ENCODE measurements at regions not wholly inside any gene's neighbourhood (a gene's known extent, or its start where the extent isn't known, plus 50 kb on each side); places are given as distances from the start of the nearest gene placed in this dataset.

DNA sequence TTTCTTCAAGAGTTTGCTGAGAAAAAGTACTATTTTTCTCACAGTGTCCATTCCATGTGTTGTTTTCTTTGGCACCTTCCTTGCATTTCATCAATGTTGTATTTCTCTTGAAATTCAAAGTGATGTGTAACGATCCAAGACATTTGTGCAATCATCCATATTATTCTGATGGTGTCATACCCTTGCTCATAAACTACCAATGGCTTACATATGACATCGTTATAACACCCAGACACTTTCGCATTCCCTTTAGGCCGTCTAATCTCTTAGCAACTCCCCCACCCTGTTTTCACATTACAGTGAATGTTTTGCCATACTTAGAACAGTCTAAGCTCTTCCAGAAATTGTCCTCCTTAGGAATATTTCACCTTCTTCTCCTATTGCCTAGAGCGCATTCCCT is 1779.0 kb downstream of the PCDH7 start:
- FAIRE-seq, result no peak

- FAIRE-seq, result no peak
Measured at GRCh38 chr4:32503241-32503640, 1783.1 kb downstream of the PCDH7 start.

DNA sequence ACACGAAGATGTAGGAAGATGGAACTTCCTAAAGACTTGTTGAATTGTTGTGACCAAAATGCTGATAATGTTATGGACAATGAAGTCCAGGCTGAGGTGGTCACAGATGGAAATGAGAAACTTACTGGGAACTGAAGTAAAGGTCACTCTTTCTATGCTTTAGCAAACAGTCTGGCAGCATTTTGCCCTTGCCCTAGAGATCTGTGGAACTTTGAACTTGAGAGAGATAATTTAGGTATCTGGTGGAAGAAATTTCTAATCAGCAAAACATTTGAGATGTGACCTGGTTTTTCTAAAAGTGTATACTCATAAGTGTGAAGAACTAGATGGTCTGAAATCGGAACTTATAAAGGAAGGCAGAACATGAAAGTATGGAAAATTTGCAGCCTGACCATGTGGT is 1785.9 kb downstream of the PCDH7 start:
- FAIRE-seq, result no peak

- no peak for FAIRE-seq
Measured at GRCh38 chr4:32519060-32519459, 1798.9 kb downstream of the PCDH7 start.

DNA sequence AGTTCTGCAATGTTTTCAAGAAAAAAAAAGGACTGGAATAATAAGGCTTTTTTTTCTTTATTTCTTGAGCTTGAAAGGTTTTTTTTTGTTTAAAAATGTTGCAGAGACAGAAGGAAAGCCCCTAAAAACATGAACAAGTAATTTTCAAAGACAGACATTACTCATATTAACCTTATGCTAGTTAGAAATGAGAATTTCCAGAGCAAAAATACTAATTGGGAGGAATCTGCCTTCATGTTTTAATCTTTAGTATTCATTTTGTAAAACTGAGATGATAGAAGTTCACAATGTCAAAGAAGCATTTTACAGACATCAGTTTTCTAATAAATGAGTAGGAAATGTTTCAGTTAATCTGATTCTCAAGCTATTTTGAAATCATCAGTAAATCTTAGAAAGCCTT is 1805.3 kb downstream of the PCDH7 start:
- FAIRE-seq, result no peak

DNA sequence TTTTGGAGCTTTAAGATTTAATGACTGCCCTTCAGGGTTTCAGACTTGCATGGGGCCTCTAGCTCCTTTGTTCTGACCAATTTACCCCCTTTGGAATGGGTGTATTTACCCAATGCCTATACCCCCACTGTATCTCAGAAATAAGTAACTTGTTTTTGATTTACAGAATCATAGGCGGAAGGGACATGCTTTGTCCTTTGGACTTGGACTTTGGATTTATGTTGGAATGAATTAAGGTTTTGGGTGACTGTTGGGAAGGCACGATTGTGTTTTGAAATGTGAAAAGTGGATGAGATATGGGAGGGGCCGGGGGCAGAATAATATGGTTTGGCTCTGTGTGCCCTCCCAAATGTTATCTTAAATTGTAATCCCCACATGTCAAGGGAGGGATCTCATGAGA is 1824.7 kb downstream of the PCDH7 start:
- FAIRE-seq, result no peak

GRCh38 chr4:32551943-32552342 is 1831.8 kb downstream of the PCDH7 start:
- no peak for FAIRE-seq

DNA sequence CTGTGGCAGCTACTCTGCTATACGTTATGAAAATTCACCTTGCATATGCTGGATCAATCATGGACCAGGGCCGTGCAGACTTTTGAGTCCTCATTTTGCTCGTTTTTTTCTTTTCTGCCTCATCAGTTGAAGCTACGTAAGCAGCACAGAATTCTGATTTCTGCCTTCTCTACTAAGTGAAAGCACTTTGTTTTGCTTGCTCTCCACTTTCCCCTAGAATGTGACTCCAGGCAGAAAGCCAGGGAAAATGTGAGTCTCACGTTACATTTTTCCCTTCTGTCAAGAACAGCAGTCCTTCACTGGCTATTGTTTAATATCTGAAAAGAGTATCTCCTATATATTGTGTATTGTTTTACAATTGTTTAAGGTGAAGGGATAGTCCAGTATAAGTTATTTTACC is 1840.1 kb downstream of the PCDH7 start:
- no peak for FAIRE-seq

DNA sequence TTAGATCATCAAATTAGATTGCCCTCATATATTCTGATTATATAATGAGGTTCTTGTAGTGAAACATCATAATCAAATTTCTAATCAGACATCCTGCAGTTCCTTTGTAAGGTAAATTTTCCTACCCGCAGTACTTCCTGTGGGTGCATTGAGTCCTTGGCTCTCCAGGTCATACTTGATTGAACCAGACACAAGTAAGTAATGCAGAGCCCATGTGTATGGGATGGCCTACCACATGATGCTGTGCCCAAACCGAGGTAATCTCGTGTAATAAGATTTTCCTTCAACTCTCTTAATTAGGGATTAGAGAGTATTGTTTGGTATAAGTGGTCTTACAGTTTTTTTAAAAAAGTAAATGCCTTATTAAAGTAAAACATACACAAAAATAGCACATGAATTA is 1841.8 kb downstream of the PCDH7 start:
- FAIRE-seq, result no peak

- FAIRE-seq, result no peak
Measured at GRCh38 chr4:32564626-32565025, 1844.5 kb downstream of the PCDH7 start.

GRCh38 chr4:32569861-32570260 is 1849.7 kb downstream of the PCDH7 start:
- FAIRE-seq, result no peak

DNA sequence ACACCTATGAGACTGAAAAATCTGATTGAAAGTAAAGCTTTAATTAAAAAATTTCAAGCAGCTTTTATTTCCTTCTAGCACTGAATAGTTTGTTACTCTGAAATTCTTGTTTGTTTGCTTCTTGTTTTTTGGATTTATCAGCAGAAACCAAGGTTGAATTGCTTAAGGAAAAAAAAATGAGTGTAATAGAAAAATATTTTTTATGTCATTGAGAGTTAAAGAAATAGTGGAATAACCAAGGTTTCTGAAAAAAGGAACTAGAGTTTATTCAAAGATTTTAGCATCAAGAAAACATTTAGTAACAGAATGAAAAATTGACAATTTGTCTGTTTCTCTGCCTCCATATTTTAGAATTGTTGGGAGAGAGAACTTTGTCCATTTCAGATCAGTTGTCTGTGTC is 1852.2 kb downstream of the PCDH7 start:
- no peak for FAIRE-seq

DNA sequence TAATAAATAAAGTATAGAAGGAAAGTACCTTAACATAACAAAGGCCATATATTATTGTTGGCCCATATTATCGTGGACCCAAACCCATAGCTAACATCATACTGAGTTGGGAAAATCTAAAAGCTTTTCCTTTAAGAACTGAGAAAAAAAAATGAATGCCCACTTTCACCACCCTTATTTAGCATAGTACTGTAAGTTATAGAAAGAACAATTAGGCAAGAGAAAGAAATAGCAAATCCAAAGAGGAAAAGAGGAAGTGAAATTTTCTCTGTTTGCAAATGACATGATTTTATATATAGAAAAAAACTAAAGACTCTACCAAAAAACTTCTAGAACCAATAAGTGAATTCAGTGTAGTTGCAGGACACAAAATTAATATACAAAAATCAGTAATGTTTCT is 1854.6 kb downstream of the PCDH7 start:
- FAIRE-seq, result no peak

GRCh38 chr4:32589097-32589496 is 1868.9 kb downstream of the PCDH7 start:
- no peak for FAIRE-seq

GRCh38 chr4:32589853-32590252 is 1869.7 kb downstream of the PCDH7 start:
- FAIRE-seq, result no peak

GRCh38 chr4:32597354-32597753 is 1877.2 kb downstream of the PCDH7 start:
- no peak for FAIRE-seq

DNA sequence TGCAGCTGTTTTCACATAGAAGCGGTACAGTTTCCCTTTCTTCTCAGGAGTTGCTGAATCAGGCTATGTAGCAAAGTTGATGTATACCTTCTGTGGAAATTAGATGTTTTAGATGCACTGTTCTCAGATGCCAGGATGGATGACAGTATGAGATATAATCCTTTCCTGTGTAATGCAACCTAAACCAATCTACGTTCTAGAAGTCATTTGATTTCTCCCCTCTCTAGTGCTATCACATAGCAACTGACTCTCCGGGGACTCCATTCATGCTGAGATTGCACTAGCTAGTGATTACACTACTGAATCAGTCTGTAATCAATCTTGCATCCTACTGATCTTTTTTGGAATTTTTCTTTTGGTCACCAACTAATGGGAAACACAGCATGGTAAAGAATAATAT is 1881.7 kb downstream of the PCDH7 start:
- no peak for FAIRE-seq

GRCh38 chr4:32607978-32608377 is 1887.8 kb downstream of the PCDH7 start:
- FAIRE-seq, result no peak

DNA sequence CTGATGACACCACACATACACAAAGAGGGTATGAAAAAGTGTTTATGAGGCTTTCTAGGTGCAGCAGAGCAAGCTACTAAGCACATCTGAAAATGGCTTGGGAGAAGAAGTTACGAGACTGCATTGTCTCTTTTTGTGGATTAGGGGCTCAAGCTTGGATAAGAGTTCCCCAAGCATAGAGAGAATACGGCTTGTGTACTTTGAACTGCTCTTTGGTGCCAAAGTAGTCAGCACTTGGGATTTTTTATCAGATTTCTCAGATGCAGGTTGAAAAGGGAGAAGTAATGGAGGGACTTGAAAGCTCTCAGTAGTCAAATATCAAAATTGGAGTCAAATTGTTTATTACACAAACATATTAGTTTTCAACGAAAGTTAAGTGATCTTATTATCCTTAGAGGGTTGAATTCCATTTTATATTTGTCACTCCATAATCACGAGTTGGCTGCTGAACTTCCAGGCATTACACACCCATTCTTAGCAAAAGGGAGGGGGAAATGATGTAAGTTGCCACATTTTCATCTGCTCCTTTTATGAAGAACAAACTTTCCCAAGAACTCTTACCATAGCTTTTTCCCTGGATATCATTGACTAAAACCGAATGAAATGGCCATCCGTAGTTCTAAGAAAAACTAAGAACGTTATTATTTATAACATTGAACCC is 1904.9 kb downstream of the PCDH7 start:
- no peak for FAIRE-seq

GRCh38 chr4:32625687-32626337 is 1905.6 kb downstream of the PCDH7 start:
- FAIRE-seq, result no peak

- FAIRE-seq, result no peak
Measured at GRCh38 chr4:32631831-32632230, 1911.7 kb downstream of the PCDH7 start.

DNA sequence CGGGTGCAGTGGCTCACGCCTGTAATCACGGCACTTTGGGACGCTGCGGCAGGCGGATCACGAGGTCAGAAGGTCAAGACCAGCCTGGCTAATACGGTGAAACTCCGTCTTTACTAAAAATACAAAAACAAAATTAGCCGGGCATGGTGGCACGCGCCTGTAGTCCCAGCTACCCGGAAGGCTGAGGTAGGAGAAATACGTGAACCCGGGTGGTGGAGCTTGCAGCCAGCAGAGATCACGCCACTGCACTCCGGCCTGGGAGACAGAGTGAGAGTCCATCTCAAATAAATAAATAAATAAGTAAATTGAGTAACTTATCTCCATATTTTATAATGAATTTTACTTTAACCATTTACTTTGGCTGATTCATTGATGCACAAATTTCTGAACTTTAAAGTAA is 1913.3 kb downstream of the PCDH7 start:
- FAIRE-seq, result no peak

DNA sequence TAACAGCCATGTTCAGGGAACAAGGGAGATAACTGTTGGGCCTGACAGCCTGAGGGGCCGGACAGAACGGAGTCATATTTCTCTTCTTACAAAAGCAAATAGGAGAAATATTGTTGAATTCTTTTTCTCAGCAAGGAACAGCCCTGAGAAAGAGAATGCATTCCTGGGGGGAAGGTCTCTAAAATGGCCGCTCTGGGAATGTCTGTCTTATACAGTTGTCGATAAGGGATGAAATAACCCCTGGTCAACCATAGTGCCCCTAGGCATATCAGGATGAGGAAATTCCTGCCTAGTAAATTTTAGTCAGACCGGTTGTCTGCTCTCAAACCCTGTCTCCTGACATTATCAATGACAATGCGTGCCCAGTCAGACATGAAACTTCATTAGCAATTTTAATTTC is 1925.5 kb downstream of the PCDH7 start:
- FAIRE-seq, result no peak

DNA sequence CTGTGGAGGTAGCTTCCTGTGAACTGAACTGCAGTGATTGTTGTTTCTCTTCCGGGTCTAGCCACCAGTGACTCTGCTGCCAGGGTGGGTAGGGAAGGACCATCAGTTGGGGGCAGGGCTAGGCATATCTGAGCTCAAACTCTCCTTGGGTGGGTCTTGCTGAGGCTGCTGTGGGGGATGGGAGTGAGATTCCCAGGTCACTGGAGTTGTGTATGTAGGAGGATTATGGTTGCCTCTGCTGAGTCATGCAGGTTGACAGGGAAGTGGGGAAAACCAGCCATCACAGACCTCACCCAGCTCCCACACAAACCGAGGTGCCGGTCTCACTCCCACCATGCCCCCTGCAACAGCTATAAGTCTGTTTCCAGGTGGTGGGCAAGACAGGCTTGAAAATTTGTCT is 1937.8 kb downstream of the PCDH7 start:
- no peak for FAIRE-seq

GRCh38 chr4:32661229-32661628 is 1941.1 kb downstream of the PCDH7 start:
- FAIRE-seq, result no peak
